ENCODE measurements at regions not wholly inside any gene's neighbourhood (a gene's known extent, or its start where the extent isn't known, plus 50 kb on each side); places are given as distances from the start of the nearest gene placed in this dataset.

- no peak for DNase-seq (ENCODE audit: low read depth, low spot score)
Observed at GRCh38 chr10:8430321-8430720, 375.8 kb downstream of the GATA3 start.

DNA sequence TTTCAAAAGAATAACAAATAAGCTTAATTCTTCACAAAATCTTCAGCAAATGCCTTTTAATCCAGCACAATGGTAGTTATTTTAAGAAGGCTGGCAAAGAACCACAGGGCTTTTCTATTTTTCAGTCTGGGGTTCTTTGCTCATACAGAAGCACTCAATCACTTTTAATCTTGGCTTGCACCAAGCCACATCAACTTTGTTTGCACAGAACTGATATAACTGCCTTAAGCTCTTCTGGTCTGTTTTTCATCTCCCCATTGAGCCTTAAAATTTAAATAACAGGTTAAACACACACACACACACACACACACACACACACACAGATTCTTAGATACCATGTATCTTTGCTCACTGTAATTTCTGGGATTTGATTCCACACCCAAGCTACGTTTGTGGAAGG lies 377.0 kb downstream of the GATA3 start:
- DNase-seq (ENCODE audit: low read depth, low spot score): peak; percentile 45
- no peak overlapping the region for H3K4me3 ChIP-seq (ENCODE audit: low read length)

More at GRCh38 chr10:8430321-8430720, 375.8 kb downstream of the GATA3 start:
- H3K4me3 ChIP-seq (ENCODE audit: low read length): no peak overlapping the region

GRCh38 chr10:8435186-8436055 lies 380.9 kb downstream of the GATA3 start:
- no peak for DNase-seq (ENCODE audit: low read depth, low spot score)
- H3K4me3 ChIP-seq (ENCODE audit: low read length): no peak overlapping the region

GRCh38 chr10:8437896-8438295 lies 383.4 kb downstream of the GATA3 start:
- DNase-seq (ENCODE audit: low read depth, low spot score): no peak
- no peak overlapping the region for H3K4me3 ChIP-seq (ENCODE audit: low read length)

GRCh38 chr10:8438603-8439002 lies 384.1 kb downstream of the GATA3 start:
- DNase-seq (ENCODE audit: low read depth, low spot score): peak; percentile 93
- H3K4me3 ChIP-seq (ENCODE audit: low read length): no peak overlapping the region

DNA sequence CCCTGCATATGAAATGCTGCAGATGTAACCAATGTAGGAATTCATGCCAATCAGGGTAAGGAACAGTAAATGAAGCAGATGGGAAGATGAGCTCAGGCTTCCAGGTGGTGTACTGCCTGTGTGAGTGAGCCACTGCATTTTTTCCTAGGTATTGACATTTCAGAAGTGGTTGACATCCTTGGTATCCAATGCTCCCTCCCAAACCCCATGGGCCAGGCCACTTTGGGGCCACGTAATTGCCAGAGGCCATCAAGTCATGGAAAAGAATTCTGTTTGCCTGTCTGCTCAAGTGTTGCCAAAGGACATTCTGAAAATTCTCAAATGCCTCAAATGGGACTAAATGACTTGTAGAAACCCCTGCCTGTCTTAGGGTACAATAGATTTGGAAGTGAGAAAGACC lies 384.6 kb downstream of the GATA3 start:
- DNase-seq (ENCODE audit: low read depth, low spot score): no peak
- no peak overlapping the region for H3K4me3 ChIP-seq (ENCODE audit: low read length)

GRCh38 chr10:8444630-8445029 lies 390.1 kb downstream of the GATA3 start:
- peak; percentile 57 for DNase-seq (ENCODE audit: low read depth, low spot score)
- no peak overlapping the region for H3K4me3 ChIP-seq (ENCODE audit: low read length)

DNA sequence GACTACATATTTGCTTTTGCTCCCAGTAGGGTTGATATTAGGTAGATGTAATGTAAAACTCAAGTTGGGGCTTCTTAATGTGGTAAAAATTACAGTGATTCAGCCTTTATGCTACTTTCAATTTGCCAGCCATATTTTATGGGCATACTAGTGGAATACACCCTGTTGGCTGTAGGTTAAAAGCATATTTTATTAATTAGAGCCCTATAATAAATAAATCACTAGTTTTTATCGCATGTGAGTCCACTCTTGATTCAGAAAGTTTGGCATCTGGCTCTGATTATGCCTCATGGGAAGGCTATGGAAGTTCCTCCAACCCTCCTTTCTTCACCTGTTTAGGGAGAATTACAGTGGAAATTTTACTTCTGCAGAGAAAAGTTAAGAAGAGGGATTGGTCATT lies 390.9 kb downstream of the GATA3 start:
- H3K4me3 ChIP-seq (ENCODE audit: low read length): no peak overlapping the region
- no peak for DNase-seq (ENCODE audit: low read depth, low spot score)

- no peak for DNase-seq (ENCODE audit: low read depth, low spot score)
- no peak overlapping the region for H3K4me3 ChIP-seq (ENCODE audit: low read length)
Observed at GRCh38 chr10:8449909-8450308, 395.4 kb downstream of the GATA3 start.

DNA sequence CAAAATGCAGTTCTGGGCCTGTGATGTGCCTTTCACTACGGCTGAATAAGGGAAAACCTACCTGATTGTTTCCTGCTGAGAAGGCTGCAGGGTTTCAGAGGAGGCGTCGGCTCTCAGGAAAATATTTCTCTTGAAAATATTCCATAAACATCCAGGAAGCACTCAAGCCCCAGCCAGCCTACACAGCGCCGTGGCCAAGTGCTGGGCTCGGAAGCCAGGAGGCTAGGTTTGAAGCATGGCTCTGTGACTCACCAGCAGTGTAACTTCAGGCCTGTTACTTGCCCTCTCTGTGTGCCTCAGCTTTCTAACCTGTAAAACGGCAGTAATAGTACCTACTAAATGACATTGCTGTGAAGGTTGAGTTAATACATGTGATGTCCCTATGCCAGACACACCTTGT lies 399.1 kb downstream of the GATA3 start:
- H3K4me3 ChIP-seq (ENCODE audit: low read length): no peak overlapping the region
- no peak for DNase-seq (ENCODE audit: low read depth, low spot score)

GRCh38 chr10:8454357-8454756 lies 399.9 kb downstream of the GATA3 start:
- DNase-seq (ENCODE audit: low read depth, low spot score): no peak

GRCh38 chr10:8455181-8455580 lies 400.7 kb downstream of the GATA3 start:
- no peak for DNase-seq (ENCODE audit: low read depth, low spot score)

More at GRCh38 chr10:8454357-8454756, 399.9 kb downstream of the GATA3 start:
- no peak overlapping the region for H3K4me3 ChIP-seq (ENCODE audit: low read length)

DNA sequence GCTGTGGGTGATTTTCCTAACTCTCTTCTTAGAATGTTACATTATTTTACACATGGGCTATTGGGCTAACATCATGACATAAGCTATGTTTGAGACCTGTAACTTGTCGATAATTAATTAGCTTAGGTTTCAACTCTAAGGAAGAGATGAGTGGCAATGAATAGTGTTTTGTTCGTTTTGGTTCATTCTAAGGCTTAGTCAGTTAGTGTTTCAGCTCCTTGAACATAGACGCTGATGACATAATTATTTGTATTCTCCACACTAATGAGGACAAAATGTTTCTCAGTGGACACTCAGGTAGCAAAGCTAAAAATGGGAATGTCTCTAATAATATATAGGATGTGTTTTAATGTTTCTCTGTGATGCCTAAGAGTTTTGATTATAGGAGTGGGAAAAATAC lies 401.9 kb downstream of the GATA3 start:
- H3K4me3 ChIP-seq (ENCODE audit: low read length): no peak overlapping the region
- no peak for DNase-seq (ENCODE audit: low read depth, low spot score)

More at GRCh38 chr10:8455181-8455580, 400.7 kb downstream of the GATA3 start:
- H3K4me3 ChIP-seq (ENCODE audit: low read length): no peak overlapping the region

DNA sequence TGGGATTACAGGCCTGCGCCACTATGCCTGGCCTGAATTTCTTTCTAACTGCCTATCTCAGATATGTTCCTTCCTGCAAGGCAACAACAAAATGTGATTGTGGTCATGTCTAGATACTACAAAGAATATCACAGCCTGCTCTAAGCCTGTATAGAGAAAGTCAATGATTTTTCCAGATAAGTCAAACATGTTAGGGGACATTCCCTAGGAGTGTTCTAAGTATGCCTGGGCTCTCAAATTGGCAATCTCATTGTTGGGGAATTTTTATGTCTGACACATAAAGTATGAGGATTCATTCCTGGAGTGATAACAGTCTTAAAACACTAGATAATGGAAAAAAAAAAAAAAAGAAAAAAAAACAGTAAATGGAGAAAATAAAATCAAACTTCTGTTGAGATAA lies 406.1 kb downstream of the GATA3 start:
- DNase-seq (ENCODE audit: low read depth, low spot score): no peak
- H3K4me3 ChIP-seq (ENCODE audit: low read length): no peak overlapping the region

DNA sequence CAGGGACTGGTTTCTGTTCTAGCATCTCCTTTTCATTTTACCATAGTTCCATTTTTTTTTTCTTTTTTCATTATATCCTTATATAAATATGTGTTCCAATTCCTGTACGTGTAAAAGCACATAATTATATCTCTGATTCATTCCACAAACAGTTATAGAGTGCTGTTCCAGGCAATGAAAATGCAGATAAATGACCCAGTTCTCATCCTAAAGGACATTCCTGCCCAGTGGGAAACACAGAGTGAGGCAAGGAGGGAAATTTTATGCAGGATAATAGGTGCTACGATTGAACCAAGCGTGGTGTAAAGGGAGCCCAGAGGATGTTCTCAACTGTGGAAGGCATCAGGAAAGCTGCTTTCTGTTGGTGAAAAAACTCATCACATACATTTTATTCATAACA lies 408.1 kb downstream of the GATA3 start:
- no peak for DNase-seq (ENCODE audit: low read depth, low spot score)
- H3K4me3 ChIP-seq (ENCODE audit: low read length): no peak overlapping the region

- DNase-seq (ENCODE audit: low read depth, low spot score): no peak
- no peak overlapping the region for H3K4me3 ChIP-seq (ENCODE audit: low read length)
Observed at GRCh38 chr10:8463853-8464252, 409.4 kb downstream of the GATA3 start.

DNA sequence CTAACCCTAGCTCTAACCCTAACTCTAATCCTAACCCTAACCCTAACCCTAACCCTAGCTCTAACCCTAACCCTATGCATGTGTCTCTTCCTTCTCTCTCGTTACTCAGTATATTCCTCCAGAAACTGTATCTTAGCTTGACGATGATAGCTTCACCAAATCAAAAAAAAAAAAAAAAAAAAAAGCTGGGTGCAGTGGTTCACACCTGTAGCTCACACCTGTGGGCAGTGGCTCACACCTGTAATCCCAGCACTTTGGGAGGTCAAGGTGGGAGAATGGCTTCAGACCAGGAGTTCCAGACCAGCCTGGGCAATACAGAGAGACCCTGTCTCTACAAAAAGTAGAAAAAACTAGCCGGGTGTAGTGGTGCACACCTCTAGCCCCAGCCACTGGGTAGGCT lies 414.0 kb downstream of the GATA3 start:
- DNase-seq (ENCODE audit: low read depth, low spot score): no peak
- no peak overlapping the region for H3K4me3 ChIP-seq (ENCODE audit: low read length)

- H3K4me3 ChIP-seq (ENCODE audit: low read length): no peak overlapping the region
- DNase-seq (ENCODE audit: low read depth, low spot score): peak; percentile 71
Observed at GRCh38 chr10:8473205-8473604, 418.7 kb downstream of the GATA3 start.

- DNase-seq (ENCODE audit: low read depth, low spot score): no peak
- H3K4me3 ChIP-seq (ENCODE audit: low read length): no peak overlapping the region
Observed at GRCh38 chr10:8477300-8477699, 422.8 kb downstream of the GATA3 start.

- H3K4me3 ChIP-seq (ENCODE audit: low read length): no peak overlapping the region
- no peak for DNase-seq (ENCODE audit: low read depth, low spot score)
Observed at GRCh38 chr10:8481718-8482504, 427.4 kb downstream of the GATA3 start.
